Stimulated activated CD8-positive, alpha-beta memory T cell treated with anti-CD3 and anti-CD28 coated beads, Interleukin-7, amount 100 ng/mL, for 1 hour (primary cell): ENCODE measurements at regions not wholly inside any gene's neighbourhood (a gene's known extent, or its start where the extent isn't known, plus 50 kb on each side); places are given as distances from the start of the nearest gene placed in this dataset.

ENCODE experiments used
- DNase-seq, 2 donors: peaks; one replicate each; pipeline ENCODE4 v3.0.0-alpha.2; 2020; ENCODE audit warnings: low read depth in 2 of 2

DNA sequence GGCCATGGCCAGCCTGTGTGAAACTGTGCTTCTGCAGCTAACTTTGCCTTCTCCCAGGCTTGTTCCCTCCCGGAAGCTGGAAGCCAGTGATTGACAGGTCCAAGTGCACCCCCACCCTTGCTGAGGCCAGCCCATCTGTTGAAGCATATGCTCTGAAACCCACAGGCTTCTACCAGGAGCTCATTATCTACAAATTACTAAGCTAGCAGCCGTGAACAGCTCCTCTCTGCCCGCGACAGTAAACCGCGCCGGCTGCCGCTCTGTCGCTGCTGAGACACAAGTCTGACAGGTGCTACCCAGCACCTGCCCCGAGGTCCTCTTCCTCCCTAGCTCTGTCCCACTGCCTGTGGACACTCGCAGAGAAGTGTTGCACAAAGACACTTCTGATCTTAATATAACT, 490.9 kb downstream of the GADD45G start:
- DNase-seq = no peak

DNA sequence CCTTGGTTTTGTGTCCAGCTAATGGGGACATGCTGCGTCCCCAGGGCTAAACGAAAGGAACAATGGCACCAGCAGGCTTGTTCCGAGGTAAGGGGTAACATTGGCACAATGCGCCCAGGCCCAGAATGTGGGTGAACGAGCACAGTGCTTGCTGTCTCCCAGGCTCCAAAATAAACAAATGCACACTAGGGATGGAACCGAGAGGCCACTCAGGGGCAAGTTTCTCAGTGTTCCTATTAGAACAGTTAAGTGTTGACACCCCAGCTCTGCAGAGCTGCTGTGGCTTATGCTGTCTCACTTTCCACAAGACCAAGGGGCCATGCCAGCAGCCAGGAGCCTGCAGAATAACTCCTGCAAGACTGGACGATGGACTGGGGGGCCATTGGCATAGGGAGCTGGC, 492.4 kb downstream of the GADD45G start:
- no peak for DNase-seq

DNA sequence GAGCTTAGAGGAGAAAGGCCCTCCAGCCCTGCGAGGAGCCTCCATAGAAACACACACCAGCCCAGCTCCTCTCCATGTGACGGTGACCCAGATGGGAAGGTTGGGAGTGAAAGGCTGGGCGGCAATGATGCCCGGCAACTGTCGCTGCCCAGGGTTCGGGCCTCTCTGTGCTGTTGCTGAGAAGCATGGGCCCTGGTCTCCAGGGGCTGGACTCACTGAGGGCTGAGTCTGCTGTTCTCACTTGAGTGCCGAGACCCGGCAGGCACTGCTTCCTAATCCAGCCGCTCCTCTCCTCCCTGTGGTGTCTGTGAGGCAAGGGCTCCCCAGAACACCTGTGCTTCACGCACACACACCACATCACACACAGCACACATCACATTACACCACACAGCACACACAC, 493.6 kb downstream of the GADD45G start:
- no peak for DNase-seq

DNA sequence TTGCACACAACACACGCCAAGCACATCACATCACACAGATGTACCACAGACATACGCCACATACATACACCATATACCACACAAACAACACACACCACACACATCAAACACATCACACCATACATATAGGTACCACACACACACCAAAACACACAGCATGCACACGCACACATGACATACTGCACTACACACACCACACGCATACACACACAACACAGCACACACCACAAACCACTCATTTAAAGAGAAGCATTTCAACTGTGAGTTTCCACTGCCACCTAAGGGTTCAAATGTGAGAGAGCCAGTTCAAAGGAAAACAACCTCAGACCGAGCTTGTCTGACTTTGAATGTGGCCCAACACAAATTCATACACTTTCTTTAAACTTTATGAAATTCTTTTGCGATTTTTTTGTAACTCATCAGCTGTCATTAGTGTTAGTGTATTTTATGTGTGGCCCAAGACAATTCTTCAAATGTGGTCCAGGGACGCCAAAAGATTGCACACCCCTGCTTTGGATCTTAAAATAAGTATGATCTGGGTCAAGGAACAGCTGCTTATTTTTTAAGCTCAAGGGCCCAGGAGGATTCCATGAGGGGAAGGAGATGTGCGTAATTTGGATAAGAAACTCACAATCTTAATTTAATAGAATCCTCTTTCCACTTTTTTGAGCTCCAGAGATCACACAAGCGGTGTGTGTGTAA, 494.6 kb downstream of the GADD45G start:
- DNase-seq = no peak

DNA sequence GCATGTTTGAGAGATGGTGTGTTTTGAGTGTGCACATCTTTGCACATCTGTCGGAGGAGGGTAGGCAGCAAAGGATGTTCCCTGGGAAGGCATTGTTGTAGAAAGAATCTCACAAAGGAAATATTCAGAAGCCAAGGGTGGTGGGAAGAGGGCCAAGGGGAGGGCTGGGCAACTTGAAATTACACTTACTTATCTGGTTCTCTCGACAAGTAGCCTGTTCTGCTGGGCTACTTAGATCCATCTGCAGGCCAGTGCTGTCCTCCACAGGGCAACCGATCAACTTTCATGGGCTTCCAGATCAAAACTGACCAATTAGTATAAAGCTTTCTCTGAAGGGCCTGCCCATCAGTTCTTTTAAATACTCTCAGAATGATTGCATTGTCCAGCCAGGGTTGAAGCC, 495.2 kb downstream of the GADD45G start:
- DNase-seq = no peak

DNA sequence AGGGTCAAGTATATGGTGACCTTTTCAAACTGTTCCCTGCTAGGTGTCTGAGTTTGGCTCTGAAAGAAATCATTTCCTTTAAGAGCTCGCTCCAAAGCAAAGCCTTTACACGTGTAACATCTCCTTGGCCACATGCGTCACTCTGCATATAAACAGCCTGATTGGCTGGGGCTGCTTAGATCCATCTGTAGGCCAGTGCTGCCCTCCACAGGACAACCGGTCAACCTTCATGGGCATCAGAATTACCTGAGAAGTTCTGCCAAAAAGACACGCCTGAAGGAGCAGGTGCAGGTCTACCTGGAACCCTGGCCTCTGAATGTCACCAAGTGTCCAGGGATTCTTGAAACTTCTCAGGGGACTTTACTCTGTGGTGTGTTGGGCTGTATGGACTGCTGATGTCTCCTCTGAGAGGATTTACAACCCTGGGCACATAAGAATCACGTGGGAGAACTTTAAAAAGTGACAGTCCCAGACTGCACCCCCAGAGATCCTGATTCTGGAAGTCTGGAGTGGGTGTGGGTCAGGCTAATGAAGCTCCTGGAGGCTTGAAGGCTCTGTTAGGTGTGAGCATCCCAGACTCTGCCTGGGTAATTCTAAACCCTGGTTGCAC, 497.6 kb downstream of the GADD45G start:
- peak; percentile 24 to 43 for DNase-seq

DNA sequence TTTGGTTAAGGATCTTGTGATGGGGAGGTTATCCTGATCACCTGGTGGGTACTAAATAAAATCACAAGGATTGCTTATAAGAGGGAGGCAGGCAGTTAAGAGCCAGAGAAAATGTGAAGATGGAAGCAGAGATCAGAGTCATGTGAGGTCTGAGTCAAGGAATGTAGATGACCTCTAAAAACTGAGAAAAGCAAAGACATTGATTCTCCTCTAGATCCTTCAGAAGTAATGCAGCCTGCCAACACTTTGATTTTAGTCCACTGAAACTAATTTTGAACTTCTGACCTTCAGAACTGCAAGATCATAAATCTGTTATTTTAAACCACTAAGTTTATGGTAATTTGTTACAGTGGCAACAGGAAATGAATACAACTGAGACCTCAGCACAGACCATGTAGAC, 499.0 kb downstream of the GADD45G start:
- no peak for DNase-seq

DNA sequence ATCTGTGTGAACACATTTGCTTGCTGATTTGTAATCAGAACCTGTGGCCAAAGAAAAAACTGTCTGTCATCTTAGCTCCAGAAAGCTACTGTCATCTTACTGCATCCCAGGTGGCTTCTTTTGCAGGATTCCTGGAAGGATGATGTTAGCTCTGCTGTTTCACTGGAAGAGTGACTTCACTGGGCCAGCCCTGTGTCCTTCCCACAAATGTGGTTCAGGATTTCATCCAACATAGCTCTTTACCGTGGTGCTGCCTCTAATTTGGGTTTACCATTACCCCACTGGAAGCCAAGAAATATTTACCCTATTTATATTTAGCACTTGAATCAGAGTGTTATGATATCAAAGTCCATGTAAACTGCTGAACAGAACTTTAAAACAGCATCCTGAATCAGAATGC, 501.0 kb downstream of the GADD45G start:
- no peak for DNase-seq

DNA sequence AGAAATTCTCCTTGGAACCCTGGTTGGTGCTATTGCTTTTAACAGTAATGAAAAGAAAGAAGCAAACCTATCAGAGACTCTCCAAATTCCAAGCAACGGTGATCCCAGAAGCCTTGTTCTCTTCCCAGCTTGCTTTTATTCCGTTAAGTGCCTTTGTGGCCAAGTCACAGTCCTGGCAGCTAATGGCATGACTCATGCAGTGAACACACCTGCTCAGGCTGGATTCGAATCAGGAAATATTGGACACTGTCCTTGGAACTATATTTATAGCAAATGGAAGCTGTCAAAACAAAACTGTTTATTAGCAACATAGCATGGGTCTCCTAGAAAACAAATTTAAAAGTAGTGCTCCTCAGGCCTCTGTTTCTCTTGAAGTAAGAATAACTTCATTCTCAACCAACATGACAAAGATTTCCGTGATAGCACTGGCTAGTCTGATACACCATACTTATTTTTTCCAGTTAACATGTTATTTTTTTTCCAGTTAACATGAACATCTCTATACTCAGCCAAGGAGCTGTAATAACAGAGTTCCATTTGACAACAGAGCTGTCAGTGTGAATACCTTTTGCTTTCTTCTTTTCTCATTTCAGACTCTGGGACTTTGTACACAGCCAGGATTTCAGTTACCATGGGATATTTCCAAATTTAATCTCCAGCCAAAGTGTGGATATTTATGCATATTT, 502.4 kb downstream of the GADD45G start:
- no peak for DNase-seq

DNA sequence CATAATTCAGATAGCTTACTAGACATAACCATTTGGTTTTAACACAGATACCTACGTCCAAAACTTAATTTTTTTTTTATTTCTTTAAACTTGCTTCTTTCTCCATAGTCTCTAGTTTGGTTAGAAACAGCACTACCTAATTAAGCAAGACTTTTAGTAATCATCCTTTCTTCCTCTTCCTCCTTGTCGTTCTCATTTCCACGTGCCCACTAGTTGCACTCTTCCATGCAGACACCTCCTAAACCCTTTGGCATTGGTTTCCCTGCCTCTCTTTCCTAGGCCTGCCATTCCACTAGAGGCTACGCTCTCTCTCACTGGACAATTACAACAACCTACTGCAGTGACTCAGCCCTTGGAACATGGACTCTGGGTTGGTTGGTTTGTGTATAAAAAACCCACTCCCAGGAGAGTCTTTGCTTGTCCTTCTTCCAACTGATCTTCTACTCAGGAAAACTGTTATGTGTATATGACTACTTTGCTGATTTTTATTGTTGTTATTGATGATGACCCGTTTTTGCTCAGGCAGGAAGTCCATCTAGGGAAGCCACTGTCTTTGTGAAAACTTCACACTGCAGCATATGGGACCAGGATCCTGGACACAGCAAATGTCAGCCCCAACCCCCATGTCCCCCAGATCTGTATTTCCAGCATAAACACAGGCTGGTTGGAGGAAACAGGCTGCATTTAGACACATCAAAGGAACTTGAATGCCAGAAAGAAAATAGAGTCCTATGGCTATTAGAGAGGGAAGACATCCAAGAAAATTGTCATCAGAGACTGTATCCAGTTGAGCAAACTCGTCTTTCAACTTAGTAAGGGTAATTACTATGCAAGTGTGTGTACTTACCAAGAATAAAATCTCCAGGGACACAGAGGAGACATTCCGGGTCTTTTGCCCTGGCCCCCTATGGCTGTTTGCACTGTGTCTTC, 503.2 kb downstream of the GADD45G start:
- no peak for DNase-seq

DNA sequence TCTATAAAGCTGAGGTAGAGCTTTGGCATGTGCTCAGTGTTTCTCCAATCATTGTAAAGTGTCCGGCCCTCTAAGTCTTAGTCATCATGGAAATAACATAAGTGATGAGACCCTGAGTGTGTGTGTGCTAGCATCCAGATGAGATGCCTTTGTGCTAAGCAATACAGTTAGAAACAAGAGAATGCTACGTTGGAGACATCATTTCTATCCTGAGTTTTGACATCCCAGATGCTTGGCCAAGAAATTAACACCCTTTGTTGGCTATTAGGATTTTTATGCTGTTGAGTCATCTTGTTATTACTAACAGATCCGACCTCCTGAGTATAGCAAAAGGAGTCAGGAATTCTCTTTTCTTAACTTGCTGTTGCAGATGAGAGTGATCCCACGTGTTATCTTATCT, 508.0 kb downstream of the GADD45G start:
- DNase-seq = no peak

DNA sequence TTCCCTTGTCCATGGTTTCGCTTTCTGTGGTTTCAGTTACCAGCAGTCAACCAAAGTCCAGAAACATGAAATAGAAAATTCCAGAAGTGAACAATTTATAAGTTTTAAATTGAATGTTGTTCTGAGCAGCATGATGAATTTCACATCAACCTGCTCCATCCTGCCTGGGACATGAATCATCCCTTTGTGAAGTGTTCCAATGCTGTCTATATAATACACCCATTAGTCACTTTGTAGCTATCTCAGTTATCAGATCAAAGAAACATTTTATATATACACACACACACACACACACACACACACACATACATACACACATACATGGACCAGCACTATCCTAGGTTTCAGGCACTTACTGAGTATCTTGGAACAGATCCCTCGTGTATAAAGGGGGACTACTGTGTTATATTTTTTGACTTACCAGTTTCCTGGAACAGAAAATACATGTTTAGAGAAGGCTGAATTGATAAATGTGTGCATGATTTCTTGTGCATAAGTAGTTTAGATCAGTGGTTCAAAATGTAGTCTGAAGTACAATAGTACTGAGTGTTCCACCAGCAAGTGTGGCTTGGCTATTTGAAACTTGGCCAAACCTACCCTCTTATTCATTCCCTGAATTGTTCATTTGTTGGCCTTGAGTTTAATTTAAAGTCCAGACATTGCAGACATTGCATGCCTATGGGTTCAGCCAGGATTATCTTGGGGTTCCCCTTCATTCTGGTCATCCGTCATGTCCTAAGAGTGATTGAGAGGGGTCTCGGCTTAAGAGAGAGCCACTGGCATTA, 510.0 kb downstream of the GADD45G start:
- no peak for DNase-seq

DNA sequence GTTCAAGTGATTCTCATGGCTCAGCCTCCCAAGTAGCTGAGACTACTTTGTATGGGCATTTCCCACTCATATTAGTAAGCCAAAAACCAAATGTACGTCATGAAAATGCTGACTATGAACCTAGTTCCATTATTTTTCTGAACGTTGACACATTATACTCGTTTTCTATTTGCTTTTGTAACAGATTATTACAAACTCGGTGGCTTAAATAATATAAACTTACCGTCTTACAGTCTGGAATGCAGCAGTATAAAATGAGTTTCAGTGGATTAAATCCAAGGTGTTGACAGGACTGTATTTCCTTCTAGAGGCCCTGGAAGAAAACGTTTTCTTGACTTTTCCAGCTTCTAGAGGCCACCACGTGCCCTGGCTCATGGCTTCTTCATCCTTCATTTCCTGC, 517.0 kb downstream of the GADD45G start:
- DNase-seq = no peak

DNA sequence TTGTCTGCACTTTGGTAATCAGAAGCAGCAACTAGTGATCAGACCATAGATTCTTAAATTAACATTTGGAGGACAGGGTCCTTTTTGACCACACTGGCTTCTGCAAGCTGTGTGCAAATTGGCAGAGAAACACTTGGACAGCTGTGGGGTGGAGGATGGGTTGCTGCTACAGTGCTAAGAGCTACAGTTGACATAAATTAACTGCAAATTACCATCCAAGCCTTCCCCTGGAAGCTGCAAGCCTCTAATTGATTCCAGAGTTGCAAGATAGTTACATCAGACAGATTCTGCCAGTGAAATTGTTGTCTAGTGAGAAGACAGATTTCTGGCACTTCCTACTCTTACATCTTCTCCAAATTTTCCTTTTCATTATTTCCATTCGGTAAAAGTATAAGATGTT, 517.7 kb downstream of the DIRAS2 start:
- no peak for DNase-seq

DNA sequence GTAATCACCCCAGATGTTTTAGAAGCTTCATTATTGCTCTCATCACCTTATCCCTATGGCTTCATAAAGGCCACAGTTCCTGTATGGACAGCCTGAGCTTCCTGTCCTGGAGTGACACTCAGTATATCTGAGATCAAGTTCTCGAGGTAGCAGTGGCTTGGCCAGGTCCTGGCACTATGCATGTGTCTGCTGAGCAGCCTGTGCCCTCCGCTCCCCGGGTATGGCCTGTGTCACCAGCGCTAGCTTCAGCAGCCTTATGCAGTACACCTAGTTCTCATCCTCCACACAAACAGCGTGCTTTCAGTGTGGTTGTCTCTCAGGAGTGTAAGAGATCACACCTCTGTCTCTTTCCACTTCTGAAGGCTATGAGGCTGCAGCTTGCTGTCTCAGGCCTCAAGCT, 514.7 kb downstream of the DIRAS2 start:
- no peak for DNase-seq

DNA sequence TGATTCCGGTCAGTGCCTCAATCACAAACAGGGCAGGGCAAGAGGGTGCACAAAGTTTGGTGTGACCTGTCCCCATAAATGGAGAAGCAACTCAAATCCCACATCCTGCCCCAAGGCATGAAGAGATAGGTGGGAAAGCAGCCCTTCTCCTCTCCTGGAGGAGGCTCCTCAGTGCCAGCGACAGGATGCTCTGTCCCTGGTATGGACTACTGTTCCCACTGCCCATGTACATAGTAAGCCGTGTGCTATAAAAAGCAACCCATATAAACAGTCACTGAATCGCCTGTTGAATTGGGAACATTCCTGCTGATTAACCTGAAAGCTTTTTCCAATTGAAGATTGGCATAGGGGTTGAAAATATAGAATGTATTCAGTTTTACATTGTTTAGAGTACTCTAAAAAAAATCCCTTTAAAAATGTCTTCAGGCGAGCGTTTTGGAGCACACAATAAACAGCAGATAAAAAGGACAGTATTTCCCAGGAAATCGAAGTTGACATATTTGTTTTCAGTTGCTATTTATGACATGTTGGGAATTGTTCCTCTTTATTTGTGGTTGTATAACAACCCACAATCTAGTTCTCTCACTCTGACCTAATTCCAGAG, 513.9 kb downstream of the DIRAS2 start:
- no peak for DNase-seq

DNA sequence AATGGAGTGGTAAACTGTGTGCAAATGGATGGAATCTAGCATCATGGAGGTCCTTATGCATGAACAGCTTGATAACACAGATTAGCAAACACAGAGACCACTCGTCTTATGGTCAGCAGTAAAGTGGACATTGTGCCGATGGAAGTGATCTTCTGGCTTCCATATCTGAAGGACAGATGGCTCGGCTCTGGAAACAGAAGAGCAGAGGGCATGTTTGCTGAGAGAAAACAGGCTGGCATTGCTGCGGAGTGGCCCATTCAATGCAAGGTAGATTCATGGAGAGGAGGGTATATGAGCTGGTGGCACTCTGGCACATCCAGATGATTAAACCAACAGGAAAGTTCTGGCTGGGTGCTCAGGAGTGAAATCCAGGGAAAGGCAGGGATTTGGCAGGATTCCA, 513.2 kb downstream of the DIRAS2 start:
- no peak for DNase-seq

DNA sequence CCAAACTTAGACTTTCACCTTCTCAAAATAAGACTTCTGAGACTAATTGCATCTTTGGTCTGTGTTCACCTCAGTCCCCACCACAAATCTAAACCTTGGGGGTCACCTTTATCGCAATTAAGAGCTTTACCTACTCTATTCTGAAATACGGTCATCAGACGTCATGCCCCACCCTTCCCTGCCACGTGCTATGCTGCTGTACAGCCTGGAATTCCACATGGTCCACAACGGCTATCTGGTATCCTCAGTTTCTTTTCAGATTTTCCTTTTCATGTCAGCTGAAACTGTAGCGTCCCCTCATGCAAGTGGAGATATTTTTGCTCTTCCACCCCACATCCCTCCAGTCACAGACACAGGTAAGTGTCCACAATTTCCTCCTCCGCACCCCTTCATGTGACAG, 511.1 kb downstream of the DIRAS2 start:
- no peak for DNase-seq

DNA sequence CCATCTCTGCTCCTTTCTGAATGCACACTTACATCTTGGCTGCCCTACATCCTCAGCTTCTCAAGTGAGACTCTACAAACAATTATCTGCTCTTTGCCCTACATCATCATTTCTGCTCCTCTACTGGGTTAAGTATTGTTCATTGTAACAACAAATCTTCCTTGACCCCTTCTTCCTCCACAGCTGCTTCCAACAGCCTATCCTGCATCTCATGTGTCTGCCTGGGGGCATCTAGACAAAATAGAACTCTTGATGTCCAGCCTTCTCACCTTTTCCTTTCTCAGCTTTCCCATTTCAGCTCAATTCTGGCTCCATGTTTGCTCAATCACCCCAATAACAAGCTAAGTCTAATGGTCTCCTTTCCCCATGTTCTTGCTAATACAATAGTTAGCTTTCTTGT, 509.8 kb downstream of the DIRAS2 start:
- DNase-seq = no peak

DNA sequence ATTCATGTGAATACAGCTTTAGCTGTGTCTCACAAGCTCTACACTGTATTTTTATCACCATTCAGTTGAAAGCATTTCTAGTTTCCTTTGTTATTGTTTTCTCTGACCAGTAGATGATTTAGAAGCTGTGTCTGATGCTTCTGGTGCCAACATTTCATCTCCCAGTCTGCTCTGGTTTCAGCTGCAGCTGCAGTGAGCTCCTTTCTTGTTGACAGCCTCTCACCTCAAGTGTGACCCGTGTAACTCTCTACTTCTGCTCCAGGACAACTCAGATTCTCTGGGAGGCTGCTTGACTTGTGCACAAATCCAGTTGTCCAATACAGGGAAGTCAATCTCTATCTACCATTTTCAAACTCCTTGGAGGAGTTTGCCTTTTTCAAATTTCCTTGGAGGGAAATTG, 504.8 kb downstream of the DIRAS2 start:
- no peak for DNase-seq
